AG04449 (cell line): ENCODE measurements at regions not wholly inside any gene's neighbourhood (a gene's known extent, or its start where the extent isn't known, plus 50 kb on each side); places are given as distances from the start of the nearest gene placed in this dataset.

Source experiments
- CTCF ChIA-PET: fragments of 350-600 bp; formaldehyde crosslinking; extraction: SDS; loops from one replicate; lab custom pipeline; 2021; ENCODE audit warnings: antibody characterized with exemption; lab: Yijun Ruan, JAX
- POLR2A ChIA-PET: fragments of 400-600, 350-600 bp; formaldehyde crosslinking; extraction: SDS; loops from one replicate; lab custom pipeline; 2020; ENCODE audit warnings: antibody characterized with exemption, inconsistent platforms; lab: Yijun Ruan, JAX
- DNase-seq: peaks from one replicate; pipeline ENCODE4 v3.0.0-alpha.2; 2010; ENCODE audit warnings: low read depth, low spot score
- H3K4me3 ChIP-seq: 2 replicates; pipeline ENCODE4 v1.5.1; 2011; ENCODE audit warnings: low read depth, mild to moderate bottlenecking, control low read depth, low read length
- TF ChIP-seq, protein P1 (sequence below): IDR thresholded peaks from one replicate; pipeline ENCODE4 v1.5.1; 2011; ENCODE audit warnings: mild to moderate bottlenecking, moderate library complexity, low read length, control low read depth, inconsistent platforms; ENCODE audit not compliant: insufficient read depth; ENCODE audit errors: missing control alignments

DNA sequence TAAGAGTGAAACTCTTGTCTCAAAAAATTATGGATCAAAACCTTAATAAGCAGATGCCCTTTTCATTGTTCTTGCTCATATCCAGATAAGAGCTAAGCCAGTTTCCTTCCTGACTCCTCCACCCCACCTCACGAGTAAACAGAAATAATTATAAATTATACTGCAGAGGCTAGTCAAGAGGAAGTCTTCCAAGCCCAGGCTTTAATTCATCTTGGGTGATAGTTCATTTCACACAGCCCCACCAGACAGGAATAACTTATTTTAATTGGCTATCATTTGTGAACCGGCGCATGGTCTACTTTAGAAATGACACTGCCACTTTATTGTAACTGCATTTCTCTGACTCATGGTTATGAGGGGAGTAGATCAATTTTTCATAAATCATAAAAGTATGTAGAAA, 102.0 kb downstream of the BTBD3 start:
- no peak for DNase-seq
- POLR2A ChIA-PET = no interaction called here
- CTCF ChIA-PET = no interaction called here
- no peak overlapping the region for H3K4me3 ChIP-seq
- TF ChIP-seq, protein P1, sequence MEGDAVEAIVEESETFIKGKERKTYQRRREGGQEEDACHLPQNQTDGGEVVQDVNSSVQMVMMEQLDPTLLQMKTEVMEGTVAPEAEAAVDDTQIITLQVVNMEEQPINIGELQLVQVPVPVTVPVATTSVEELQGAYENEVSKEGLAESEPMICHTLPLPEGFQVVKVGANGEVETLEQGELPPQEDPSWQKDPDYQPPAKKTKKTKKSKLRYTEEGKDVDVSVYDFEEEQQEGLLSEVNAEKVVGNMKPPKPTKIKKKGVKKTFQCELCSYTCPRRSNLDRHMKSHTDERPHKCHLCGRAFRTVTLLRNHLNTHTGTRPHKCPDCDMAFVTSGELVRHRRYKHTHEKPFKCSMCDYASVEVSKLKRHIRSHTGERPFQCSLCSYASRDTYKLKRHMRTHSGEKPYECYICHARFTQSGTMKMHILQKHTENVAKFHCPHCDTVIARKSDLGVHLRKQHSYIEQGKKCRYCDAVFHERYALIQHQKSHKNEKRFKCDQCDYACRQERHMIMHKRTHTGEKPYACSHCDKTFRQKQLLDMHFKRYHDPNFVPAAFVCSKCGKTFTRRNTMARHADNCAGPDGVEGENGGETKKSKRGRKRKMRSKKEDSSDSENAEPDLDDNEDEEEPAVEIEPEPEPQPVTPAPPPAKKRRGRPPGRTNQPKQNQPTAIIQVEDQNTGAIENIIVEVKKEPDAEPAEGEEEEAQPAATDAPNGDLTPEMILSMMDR = no peak

DNA sequence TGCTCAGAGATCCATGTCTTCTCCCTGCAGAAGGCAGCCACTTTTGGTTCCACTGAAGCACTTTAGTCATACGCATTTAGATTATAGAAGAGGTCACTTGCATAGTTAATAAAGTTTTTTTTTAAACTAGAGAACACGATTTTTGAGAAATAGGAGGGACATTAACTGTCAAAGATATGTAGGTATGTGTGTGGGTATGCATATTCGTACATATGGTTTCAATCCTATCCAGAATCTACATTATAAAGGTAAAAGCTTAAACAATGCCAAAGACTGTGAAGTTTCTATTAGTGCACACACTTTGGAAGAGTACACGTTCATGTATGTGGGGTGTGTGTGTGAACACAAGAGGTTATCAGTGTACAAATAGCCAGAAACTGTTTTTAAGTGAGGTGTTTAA, 103.2 kb downstream of the BTBD3 start:
- TF ChIP-seq, protein P1 = no peak
- CTCF ChIA-PET = interaction anchor here (1.6 kb wide), 1 partner anchor 9 kb away, joined by 4 read pairs; no protein-coding TSS in a partner anchor
- no peak overlapping the region for H3K4me3 ChIP-seq
- POLR2A ChIA-PET = no interaction called here
- no peak for DNase-seq

DNA sequence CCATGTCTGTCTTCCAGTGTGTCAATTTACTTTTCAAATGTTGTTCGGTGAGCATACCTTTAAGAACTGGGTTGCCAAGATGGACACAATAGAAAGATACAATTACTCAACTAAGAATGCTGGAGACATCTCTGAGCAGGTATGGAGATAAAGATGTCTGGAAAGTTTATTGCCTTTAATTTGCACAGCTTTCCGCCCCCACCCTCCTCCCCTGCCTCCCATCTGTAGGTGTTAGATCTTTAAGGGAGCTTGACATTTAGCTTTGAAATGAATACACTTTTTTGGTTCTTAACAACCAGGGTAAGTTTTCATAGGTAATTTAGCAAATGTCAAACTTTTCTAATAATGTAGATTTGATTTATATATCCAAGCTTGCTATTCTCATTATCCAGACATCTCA, 104.4 kb downstream of the BTBD3 start:
- ChIA-PET POLR2A (no interaction called here), CTCF (interaction anchor here (1.6 kb wide), 1 partner anchor 10 kb away, joined by 4 read pairs; no protein-coding TSS in a partner anchor)
- no peak overlapping the region for H3K4me3 ChIP-seq
- DNase-seq = no peak
- TF ChIP-seq, protein P1 = no peak

DNA sequence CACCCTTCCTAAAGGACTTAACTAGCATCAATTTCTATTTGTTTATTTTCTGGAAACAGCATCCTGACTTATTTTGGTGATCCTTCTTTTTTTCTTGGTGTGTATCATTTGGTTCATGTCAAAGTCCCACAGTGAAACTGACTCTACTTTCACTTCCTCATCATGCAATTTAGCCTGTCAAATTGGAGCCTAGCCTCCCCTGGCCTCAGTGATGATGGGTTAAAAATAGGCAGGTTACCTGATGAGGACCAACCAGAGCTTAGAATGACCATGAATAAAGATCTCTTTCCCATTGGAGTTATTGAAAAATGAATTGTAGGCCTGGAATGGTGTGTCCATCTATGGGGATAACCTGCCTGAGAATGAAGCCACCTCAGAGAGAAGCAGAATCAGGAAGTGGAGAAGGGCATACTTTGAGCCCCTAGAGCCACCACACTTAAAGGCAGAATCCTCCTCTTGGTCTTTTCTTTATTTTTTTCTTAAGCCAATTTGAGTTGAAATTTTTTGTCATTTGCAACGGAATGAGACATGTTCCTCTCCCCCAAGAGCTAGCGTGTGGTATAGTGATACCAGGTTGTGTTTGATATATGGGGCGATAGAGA, 105.6 kb downstream of the BTBD3 start:
- ChIA-PET CTCF (no interaction called here), POLR2A (no interaction called here)
- TF ChIP-seq, protein P1 = no peak
- no peak for DNase-seq
- no peak overlapping the region for H3K4me3 ChIP-seq

DNA sequence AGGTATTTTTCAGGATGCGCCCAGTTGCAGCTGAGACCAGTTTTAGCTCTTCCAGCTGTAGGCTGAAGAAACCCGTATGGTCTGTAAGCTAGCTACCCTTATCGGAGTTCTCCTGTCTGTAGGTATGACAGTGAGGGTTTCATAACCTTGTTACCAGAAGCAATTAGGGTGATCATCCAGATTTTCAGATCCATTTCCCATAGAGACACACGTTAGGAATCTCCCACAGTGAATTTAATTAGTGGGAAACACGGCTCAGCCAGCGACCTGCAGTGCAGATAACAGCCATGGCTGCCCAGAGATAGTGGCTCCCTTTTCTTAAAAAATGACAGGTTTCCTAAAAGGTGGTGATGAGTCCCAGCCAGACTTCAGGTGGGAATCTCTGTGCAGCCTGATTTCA, 111.1 kb downstream of the BTBD3 start:
- ChIA-PET POLR2A (no interaction called here), CTCF (interaction anchor here (1.0 kb wide), 1 partner anchor 16 kb away, joined by 3 read pairs; no protein-coding TSS in a partner anchor)
- DNase-seq = no peak
- no peak overlapping the region for H3K4me3 ChIP-seq
- TF ChIP-seq, protein P1 = no peak

DNA sequence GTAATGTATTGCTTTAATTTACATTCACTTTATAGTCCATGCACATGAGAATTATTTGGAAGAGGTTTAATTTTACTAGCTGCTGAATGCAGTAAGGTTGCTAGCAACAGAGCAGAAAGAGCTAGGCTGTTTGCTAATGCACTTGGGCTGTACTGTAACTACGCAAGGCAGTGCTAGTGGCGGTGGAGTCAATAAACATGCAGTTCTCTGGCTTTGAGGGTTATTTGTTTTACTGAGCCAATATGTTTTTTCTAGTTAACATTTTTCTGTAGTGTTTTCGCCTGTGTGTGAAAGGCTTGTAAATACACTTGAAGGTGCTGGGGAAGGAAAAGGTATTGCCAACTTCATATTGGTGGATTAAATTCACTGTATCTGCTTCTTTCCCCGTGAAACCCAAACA, 112.8 kb downstream of the BTBD3 start:
- ChIA-PET POLR2A (no interaction called here), CTCF (no interaction called here)
- H3K4me3 ChIP-seq = no peak overlapping the region
- DNase-seq = no peak
- TF ChIP-seq, protein P1 = no peak
